Ishikawa (cell line): ENCODE measurements at regions not wholly inside any gene's neighbourhood (a gene's known extent, or its start where the extent isn't known, plus 50 kb on each side); places are given as distances from the start of the nearest gene placed in this dataset.

ENCODE experiments used
- CEBPB ChIP-seq: IDR thresholded peaks from 2 replicates; pipeline ENCODE4 v1.6.1; 2012
- CREB1 ChIP-seq: IDR thresholded peaks from 2 replicates; pipeline ENCODE4 v1.6.1; 2012; ENCODE audit warnings: low read depth
- EGR1 ChIP-seq: IDR thresholded peaks from 2 replicates; pipeline ENCODE4 v1.6.1; 2012
- EP300 ChIP-seq: IDR thresholded peaks from 2 replicates; pipeline ENCODE4 v1.6.1; 2012; ENCODE audit warnings: borderline replicate concordance
- FOXM1 ChIP-seq: IDR thresholded peaks from 2 replicates; pipeline ENCODE4 v1.6.1; 2012; ENCODE audit warnings: low read depth, borderline replicate concordance
- MAX ChIP-seq: IDR thresholded peaks from 2 replicates; pipeline ENCODE4 v1.6.1; 2012
- NFIC ChIP-seq: IDR thresholded peaks from 2 replicates; pipeline ENCODE4 v1.6.1; 2012
- RAD21 ChIP-seq: IDR thresholded peaks from 2 replicates; pipeline ENCODE4 v1.6.1; 2012; ENCODE audit warnings: low read depth
- REST ChIP-seq: IDR thresholded peaks from 2 replicates; pipeline ENCODE4 v1.6.1; 2012; ENCODE audit warnings: low read depth, mild to moderate bottlenecking
- TAF1 ChIP-seq: IDR thresholded peaks from 2 replicates; pipeline ENCODE4 v1.6.1; 2012; ENCODE audit warnings: low read depth, mild to moderate bottlenecking
- TCF12 ChIP-seq: IDR thresholded peaks from 2 replicates; pipeline ENCODE4 v1.6.1; 2012; ENCODE audit warnings: low read depth
- TEAD4 ChIP-seq: IDR thresholded peaks from 2 replicates; pipeline ENCODE4 v1.6.1; 2012
- YY1 ChIP-seq: IDR thresholded peaks from 2 replicates; pipeline ENCODE4 v1.6.1; 2012; ENCODE audit warnings: low read depth
- ZBTB7A ChIP-seq: IDR thresholded peaks from 2 replicates; pipeline ENCODE4 v1.6.1; 2012; ENCODE audit warnings: low read depth
- TF ChIP-seq, protein P1 (sequence below): IDR thresholded peaks from 2 replicates; pipeline ENCODE4 v1.6.1; 2012

- peak; percentile 12; the same call in 1 of the 2 replicates for TF ChIP-seq CEBPB
- TF ChIP-seq CREB1: no peak
- TF ChIP-seq TCF12: no peak
- no peak for TF ChIP-seq FOXM1
Observed at GRCh38 chr4:82266345-82266744, 107.4 kb downstream of the HNRNPD start.

- TF ChIP-seq EP300: no peak
- TF ChIP-seq TCF12: no peak
- no peak for TF ChIP-seq TEAD4
- no peak for TF ChIP-seq FOXM1
- TF ChIP-seq, protein P1, sequence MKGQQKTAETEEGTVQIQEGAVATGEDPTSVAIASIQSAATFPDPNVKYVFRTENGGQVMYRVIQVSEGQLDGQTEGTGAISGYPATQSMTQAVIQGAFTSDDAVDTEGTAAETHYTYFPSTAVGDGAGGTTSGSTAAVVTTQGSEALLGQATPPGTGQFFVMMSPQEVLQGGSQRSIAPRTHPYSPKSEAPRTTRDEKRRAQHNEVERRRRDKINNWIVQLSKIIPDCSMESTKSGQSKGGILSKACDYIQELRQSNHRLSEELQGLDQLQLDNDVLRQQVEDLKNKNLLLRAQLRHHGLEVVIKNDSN: no peak
- no peak for TF ChIP-seq ZBTB7A
- TF ChIP-seq MAX: no peak
- TF ChIP-seq EGR1: no peak
- no peak for TF ChIP-seq RAD21
- no peak for TF ChIP-seq YY1
- TF ChIP-seq CEBPB: no peak
Observed at GRCh38 chr4:82261084-82261483, 112.7 kb downstream of the HNRNPD start.

DNA sequence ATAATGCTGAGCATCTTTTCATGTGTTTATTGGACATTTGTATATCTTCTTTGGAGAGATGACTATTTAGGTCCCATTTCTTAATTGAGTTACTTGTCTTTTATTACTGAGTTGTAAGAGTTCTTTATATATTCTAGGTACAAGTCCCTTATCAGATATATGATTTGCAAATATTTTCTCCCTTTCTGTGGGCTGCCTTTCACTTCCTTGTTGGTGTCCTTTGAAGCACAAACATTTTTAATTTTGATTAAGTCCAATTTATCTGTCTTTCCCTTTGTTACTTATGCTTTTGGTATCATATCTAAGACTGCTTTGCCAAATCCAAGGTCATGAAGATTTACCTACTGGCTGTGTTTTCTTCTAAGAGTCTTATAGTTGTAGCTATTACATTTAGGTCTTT, 113.2 kb downstream of the HNRNPD start:
- TF ChIP-seq ZBTB7A: no peak
- no peak for TF ChIP-seq FOXM1
- no peak for TF ChIP-seq TCF12
- TF ChIP-seq TEAD4: no peak
- TF ChIP-seq EP300: no peak
- no peak for TF ChIP-seq CREB1
- no peak for TF ChIP-seq REST
- no peak for TF ChIP-seq MAX
- no peak for TF ChIP-seq EGR1
- no peak for TF ChIP-seq CEBPB
- TF ChIP-seq YY1: no peak
- no peak for TF ChIP-seq RAD21
- TF ChIP-seq, protein P1: no peak
- TF ChIP-seq NFIC: no peak
- no peak for TF ChIP-seq TAF1

GRCh38 chr4:82256718-82257117, 117.1 kb downstream of the HNRNPD start:
- TF ChIP-seq EGR1 (no peak), TEAD4 (no peak), CEBPB (no peak), NFIC (no peak), EP300 (no peak), TAF1 (no peak)
- TF ChIP-seq, protein P1: no peak

DNA sequence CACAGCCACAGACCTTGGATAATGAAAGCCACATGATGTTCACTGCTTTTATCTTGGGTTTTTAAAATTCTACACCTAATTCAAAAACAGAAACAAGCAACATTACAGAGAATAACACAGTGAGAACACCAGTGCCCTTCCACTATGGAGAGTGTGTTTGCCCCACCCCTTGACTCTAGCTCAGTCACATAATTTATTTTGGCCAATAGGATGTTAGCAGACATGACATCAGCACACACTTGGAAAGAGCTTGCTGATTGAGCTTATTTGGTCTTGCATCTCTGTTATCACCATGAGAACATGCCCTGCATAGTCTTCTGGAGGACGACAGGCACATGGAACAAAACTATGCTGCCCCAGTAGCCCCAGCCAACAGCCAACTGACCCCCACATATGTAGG, 118.1 kb downstream of the HNRNPD start:
- TF ChIP-seq MAX: no peak
- TF ChIP-seq RAD21: no peak
- no peak for TF ChIP-seq TCF12
- no peak for TF ChIP-seq TEAD4
- no peak for TF ChIP-seq ZBTB7A
- no peak for TF ChIP-seq EGR1
- no peak for TF ChIP-seq REST
- no peak for TF ChIP-seq EP300
- TF ChIP-seq NFIC: no peak
- TF ChIP-seq CEBPB: no peak
- no peak for TF ChIP-seq CREB1
- no peak for TF ChIP-seq FOXM1
- no peak for TF ChIP-seq YY1
- TF ChIP-seq, protein P1: no peak
- no peak for TF ChIP-seq TAF1
